GM19455 (cell line): ENCODE measurements at regions not wholly inside any gene's neighbourhood (a gene's known extent, or its start where the extent isn't known, plus 50 kb on each side); places are given as distances from the start of the nearest gene placed in this dataset.

Experiments
- ATAC-seq: cut with Tn5 transposase; IDR thresholded peaks from one replicate; pipeline ENCODE4 v1.9.1; 2021; ENCODE audit not compliant: unreplicated experiment

DNA sequence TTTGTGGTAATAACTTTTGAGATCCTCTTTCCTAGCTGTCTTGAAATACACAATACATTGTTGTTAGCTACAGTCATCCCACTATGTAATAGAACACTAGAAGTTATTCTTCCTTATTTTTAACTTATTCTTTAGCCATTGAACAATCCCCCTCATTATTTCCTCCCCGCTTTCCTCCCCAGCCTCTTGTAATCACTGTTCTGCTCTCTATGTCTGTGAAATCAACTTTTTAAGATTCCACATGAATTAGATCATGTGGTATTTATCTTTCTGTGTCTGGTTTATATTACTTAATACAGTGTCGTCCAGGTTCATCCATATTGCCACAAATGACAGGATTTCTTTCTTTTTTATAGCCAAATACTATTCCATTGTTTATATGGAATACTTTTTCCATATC, 72.9 kb downstream of the SLC10A2 start:
- no peak for ATAC-seq

DNA sequence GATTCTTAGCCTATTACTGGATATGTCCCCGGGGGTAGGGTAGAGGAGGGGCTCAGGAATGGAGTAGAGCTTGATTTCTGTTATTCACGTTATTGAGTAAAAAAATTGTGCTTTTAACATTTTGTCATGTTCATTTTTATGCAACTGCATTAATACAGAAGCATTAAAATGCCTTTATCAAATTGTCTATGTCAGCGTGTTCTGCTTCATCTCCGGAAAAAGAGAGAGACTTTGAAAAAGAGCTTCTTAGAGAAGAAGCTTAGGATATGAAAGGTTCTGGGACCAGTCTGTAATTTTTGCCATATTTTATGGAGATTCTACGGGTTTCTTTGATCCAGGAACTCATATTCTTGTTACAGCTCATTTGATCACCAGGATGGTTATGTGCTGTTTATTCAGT, 82.0 kb downstream of the SLC10A2 start:
- ATAC-seq, result no peak

DNA sequence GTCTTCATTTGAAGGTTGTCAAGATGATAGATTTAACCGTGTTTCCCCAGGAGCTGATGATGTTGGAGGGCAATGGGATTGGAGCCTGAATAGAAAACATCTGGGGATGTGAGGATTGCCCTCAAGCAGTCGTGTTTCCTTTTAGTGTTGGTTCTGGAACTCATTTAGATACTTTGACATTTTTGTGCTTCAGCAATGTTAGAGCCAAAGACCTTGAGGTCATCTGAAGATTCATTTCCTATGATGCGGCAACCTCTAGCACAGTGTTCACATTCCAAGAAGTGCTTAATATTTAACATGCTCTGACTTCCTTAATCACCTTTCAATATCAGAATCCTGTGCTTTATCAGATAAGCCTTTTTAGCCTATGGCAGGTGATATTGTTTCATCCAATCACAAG, 82.7 kb downstream of the SLC10A2 start:
- no peak for ATAC-seq

DNA sequence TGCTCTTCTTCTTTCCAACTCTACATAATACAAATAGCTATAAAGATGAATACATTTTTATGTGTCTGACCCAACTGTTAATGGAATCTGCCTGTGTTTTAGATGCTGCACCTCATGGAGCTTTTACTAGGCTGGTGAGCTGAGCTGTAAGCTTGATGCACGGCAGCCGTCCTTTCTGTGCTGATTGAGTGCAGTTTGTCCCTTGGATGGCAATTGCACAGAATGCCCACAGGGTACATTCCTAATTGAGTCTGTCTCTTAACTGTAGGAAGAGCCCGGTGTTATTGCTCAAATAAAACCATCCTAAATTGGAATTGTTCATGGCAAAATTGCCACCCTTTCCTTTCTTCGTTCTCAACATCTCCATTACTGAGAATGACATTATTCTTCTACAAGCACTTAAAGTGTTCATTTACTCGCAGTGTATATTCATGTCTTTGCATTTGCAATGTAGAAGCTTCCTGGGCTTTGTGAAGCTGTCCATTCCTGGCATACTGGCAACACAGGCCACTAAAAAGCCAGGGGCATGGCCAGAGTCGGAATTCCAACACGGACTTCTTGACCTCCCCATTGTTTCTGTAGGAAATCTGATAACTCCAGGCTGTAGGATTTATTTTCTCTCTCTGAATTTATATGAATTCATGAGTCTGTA, 85.8 kb downstream of the SLC10A2 start:
- no peak for ATAC-seq

DNA sequence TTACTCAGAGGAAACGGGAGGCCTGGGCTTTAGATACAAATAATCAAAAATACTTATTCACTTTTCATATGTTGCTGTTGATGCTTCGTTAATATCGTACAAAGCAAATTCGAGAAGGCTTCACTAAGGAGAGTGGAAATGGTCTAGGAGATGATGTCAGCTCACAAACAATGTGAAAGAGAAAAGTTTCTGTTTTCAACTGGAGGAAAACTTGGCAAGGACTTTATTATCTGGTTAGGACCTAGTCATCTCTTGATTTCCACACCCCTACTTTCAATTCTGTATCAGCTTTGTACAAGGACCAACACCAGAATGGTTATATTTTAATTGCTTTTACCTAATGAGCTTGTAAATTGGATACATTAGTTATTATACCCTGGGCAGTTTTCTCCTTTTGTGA, 88.0 kb downstream of the SLC10A2 start:
- no peak for ATAC-seq

DNA sequence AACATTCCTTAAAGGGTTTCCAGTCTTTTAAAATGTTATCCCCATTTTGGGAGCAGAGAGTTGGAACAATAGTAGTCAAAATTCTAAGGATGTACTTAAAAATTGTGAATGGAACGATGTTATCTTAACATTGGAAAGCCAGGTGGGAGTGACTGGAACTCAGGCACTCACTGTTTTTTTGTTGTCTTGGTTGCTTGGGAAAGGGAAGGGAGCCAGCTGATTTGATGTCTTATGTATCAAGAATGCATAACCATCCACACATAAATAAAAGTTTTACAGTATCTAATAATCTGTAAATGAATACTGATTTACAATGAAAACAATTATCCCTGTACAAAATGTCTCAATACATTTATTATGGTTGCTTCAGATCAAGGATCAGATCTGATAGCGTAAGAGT, 88.7 kb downstream of the SLC10A2 start:
- no peak for ATAC-seq

DNA sequence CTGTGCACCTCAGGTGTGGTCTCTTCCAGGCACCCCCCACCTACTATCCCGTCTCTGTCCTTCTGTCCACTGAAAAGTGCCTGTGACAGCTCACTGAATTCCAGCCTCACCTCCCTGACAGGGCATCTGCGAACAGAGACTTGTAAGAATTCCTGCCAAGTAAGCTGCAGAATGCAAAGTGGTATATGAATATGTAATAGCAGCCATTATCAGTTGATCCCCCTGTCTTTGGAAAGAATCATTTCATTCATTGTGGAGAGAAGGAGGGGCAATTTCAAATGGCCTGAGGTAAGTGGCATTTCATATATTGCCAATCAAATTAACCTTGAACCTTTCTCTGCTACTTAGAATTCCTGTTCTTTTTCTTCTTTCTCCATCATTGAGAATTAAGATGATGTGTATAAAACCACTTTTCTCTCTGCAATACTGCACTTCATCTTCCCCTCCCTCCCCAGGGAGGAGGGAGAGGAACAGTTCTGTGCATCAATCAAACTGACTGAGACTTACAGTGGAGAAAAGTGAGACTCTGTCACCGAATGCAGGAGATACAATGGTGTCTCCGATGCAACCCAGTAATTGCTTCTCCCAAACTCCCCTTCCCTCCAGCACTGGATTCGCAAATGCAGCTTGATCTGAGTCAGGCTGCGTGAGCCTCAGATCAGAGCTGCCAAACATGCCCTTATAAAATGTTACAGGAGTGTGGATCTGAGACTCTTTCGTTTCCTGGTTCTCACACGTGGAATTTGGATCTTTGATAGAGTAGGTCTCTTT, 91.7 kb downstream of the SLC10A2 start:
- ATAC-seq, result no peak

DNA sequence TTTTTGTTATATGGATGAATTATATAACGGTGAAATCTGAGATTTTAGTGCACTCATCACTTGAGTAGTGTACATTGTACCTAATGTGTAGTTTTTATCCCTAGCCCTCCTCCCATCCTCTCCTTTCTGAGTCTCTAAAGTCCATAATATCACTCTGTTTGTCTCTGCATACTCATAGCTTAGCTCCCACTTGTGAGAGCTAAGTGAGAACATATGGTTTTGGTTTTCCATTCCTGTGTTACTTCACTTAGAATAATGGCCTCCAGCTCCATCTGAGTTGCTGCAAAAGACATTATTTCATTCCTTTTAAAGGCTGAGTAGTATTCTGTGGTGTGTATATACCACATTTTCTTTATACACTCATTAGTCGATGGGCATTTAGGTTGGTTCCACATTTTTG, 94.0 kb downstream of the SLC10A2 start:
- no peak for ATAC-seq

DNA sequence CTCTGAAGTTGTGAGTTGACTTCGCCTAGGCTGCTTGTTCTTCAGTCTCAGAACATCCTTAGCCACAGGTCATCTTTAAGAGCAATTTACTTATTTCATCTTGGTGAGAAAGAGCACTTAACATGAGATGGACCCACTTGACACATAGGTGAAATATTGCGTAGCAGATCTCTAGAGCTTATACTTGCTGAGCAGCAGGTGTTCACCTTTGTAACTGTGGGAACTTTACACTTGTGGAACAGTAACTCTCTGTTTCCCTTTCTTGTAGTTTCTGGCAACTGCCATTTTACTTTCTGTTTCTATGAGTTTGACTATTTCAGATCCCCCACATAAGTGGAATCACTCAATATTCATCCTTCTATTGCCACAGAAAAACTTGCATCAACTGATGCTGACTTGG, 95.7 kb downstream of the SLC10A2 start:
- ATAC-seq, result peak; percentile 91

DNA sequence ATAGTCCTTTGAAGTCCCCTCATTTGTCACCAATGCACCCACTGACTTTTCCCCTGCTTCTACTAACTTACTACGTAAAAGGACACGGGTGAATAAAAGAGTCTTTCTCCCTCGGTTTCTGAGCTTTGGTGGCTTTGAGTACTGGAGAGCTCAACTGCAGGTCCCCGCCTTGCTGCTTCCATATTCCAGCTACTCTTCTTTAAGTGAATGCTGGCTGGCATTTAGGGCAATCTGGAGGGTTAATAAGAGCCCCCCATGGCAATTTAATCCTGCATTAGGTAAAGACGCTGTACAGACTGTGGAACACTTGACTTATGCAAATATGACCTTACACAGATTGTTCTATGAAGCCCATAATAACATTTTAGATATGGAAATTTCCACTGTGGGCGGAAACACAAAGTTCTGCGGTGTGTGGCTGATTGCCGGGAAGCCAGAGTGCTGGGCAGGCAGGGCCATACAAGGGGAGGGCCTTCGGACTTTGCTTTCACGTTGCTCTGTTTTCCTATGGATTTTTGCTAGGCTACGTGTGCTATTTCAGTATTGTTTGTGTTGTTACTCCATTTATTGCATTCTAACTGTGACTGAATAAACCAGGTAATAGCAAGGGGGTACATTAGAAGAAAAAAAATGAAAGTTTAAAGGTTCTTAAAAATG, 97.5 kb downstream of the SLC10A2 start:
- peak; percentile 38 for ATAC-seq

DNA sequence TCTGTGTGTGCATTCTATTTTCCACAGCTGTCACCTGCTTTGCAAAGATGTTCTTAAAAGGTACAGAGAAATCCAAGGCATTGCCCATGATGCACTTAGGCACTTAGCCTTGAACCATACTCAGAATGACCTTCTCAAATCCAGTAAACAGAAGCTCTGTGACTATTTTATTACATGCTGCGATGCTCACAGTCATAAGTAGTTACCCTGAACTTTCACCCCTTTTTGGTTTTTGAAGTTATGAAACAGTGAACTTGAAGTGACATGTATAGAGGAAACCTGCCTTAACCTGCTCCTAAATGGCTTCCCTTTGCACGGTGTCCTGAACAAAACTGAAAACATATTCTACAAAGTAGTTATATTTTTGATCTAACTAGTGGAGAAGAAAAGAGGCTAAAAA, 100.4 kb downstream of the SLC10A2 start:
- ATAC-seq, result no peak

DNA sequence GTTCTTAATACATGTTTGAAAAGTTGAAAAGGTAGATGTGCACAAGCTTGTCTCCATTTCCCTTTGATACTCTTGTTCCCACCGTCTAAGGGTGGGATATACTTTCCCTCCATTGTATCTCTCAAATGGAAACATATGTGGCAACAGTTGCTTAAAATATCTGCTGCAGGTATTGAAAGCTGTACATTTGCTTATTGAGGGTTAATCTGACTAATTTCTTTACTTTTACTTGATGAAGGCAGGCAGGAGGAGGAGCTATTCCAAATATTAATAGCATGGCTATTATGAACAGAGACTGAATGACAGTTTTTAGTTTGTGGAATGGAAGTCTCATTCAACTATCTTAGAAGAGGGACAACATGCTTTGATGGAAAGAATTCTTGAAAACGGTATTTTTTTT, 103.8 kb downstream of the SLC10A2 start:
- no peak for ATAC-seq

DNA sequence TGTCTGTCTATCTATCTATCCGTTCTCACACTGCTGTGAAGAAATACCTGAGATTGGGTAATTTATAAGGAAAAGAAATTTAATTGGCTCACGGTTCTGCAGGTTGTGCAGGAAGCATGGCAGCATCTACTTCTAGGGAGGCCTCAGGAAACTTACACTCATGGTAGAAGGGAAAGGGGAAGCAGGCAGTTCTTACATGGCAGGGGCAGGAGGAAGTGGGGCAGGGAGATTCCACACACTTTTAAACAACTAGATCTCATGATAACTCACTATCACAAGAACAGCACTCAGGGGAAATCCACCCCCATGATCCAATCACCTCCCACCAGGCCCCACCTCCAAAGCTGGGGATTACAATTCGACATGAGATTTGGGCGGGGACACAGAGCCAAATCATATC, 105.3 kb downstream of the SLC10A2 start:
- no peak for ATAC-seq

DNA sequence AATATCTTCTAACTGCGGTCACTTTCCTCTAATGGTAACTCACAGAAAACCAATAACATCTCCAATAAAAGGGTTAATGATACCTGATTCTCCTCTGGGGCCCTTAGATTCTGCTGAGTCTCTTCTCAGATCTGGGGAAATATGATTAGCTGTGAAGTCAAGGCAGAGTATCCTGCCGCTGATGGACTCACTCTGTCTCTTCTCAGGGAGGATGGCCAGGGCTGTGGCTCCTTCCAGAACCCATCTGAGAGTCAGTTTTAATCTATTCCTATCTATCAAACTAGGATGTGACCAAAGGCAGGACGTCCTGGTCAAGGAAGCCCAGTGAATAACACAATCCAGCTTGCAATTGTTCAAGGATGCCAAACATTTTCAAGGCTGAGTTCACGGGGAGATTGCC, 109.8 kb downstream of the SLC10A2 start:
- no peak for ATAC-seq

DNA sequence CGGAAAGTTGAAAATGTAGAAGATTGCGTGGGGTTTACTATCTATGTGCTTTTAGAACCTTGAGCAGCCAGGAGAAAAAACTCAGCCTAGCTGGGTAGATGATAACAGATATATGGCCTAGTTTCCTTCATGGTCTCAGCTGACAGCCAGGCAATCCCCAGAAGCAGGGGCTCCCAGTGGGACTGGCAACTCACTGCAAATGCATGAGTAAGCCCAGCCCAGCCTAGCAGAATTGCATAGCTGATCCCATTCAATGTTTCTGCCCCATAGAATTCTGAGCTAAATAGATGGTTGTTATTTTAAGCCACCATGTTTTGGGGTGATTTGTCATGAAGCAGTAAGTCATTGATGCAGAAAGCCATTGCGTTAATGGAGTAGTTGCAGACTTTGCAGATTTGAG, 108.5 kb downstream of the ERCC5 start:
- no peak for ATAC-seq

DNA sequence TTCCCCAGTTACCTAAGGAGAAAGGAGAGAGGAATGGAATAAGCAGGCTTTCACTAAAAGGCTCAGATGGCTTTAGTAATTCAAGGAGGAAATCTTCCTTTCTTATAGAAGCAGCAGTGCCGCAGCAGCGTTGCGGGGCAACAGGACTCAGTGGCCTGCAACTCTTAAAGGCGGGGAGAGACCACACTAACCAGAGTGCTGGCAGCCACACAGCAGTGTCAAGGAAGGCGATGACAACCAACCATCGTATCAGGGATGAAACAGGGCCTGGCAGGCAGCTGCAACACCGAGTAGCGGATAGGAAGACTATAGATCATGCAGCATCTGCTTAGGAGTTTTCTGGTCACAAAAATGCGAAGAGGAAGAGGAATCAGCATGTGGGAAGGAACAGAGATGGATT, 106.0 kb downstream of the ERCC5 start:
- ATAC-seq, result no peak

DNA sequence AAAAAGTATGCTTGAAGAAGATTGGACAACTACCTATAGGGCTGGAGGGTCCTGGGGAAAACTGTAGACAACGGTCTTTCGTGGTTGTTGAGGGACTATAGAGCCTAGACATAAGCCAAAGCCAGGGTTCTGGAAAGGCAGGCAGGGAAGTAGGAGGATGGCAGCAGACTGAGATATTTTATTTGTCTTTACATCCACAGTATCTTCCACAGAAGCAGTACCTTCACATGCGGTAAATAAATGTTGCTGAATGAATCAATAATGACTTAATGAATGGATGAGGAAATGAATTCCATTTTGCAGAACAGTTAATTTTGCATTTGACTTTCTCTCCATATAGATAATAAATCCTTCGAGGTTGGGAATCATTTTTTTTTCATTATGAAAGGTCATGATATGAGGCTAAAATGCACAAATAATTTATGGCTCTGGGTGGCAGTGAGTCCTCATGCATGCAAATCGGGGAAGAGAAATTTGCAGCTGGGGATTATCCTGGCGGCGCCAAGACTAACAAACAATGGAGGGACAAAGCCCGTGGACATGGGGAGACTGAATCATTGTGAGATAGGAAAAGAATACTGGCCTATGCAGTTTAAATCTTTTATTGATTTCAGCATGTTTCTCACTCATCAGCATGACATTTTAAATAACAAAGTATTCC, 102.0 kb downstream of the ERCC5 start:
- ATAC-seq, result no peak

DNA sequence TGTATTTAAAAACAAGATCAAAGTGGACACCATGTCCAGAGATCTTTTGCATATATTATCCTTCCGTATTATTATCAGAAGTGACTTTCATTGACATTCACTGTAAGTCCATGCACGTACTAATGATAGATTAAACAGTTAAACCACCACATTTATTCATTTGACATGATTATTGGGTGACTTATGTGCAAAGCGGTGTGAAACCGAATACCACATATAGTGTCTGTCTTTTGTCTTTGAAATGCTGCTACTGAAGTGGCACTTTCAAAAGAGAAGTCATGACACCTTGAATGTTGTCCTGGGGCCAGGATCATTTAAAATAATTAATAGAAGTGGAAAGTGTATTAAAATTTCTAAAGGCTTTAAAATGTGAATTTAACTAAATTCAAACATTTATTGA, 100.1 kb downstream of the ERCC5 start:
- ATAC-seq, result no peak

DNA sequence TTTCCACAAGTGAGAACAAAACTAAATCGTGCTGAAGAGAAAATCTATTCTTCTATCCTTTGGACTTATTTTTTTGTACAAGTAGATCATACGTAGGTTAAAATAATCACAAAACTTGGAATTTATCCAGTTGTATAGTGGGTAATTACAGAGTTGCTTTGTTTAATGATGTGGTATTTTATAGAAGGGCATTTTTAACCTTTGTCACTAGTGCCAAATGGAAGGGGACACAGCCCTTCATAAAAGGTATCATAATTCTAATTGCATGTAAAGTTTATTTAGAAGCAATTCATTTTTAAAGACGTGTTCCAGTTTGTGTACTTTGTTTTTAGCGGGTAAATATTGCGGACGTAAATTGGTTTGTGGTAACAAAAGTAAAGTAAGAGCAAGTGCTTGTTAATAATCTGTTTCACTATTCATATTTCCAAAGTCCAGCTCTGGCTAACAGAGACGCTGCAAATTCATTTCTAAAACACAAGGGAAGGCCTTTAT, 99.5 kb downstream of the ERCC5 start:
- no peak for ATAC-seq

DNA sequence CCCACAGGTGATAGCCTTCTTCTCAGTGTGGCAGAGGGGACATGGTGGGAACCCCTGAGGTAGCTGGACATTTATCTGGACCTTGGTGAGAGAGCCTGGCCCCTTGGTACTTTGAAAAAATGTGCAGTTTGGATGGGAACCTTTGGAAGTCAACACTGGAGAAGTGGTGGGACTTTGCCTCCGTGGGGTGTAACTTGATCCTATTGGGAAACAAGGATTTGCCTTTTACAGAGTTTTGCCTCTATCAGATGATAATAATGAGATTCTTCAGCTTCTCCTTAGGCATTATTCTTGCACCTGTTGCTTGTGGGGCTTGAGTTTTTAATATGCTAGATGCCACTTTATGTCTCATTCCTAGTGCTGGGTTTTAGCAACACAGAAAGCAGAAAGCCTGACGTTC, 99.0 kb downstream of the ERCC5 start:
- no peak for ATAC-seq

DNA sequence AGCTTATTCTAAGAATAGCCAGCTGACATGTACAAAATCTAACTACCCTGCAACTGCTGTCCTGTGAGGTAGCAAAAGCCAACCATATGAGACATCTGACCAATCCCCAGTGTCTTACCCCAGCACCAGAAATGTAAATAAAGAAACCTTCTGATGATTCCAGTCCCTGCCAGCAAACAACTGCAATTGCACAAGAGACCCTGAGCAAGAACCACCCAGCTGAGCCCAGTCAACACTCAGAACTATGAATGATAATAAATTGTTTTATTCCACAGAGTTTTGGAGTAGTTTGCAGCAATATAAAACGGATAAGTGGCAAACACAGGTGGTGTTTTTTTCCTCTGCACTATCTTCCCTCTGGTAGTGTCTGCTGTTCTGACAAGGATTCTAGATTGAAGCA, 94.9 kb downstream of the ERCC5 start:
- ATAC-seq, result no peak

DNA sequence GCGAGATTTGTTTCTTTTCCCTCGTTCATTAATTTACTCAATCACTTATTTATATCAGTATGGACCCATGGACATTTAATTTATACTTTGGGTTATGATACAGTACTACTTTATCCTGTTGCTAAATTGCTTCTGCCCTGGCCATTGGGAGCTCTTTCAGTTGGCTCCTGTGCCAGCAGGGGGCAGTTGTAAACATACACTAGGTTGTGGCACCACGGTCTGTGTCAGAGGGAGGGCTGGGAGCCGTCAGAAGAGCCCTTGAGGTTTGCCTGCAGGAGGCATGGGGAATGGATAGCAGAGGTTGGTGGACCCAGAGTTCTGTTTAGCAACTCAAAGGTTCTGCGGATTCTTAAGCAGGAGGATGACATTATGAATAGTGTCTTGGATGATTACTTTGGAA, 94.3 kb downstream of the ERCC5 start:
- ATAC-seq, result no peak
